ENCODE measurements at regions not wholly inside any gene's neighbourhood (a gene's known extent, or its start where the extent isn't known, plus 50 kb on each side); places are given as distances from the start of the nearest gene placed in this dataset.

- Histone ChIP-seq H3K9me3 (replicated peaks; ENCODE audit: control insufficient read depth, insufficient read depth, low read length) (no peaks in the 10 kb centered on the region; the same call in 2 of the 3 replicates), H2AFZ (ENCODE audit: control insufficient read depth, low read depth, low read length) (no peak overlapping the region), H3K36me3 (ENCODE audit: control insufficient read depth in 2 of 2, insufficient read depth in 2 of 2, low read length in 1 of 2) (no peaks in the 10 kb centered on the region), H3K79me2 (ENCODE audit: control insufficient read depth, insufficient read depth, low read length) (no peaks in the 10 kb centered on the region), H3K27ac (ENCODE audit: control insufficient read depth, insufficient read depth) (no peak overlapping the region), H3K4me2 (ENCODE audit: control insufficient read depth, insufficient read depth) (no peak overlapping the region), H3K9ac (ENCODE audit: control insufficient read depth, insufficient read depth, low read length) (no peak overlapping the region), H3K4me1 (ENCODE audit: control insufficient read depth, insufficient read depth, low read length) (no peaks in the 10 kb centered on the region), H3K27me3 (replicated peaks in 1 of 2; ENCODE audit: control insufficient read depth in 2 of 2, insufficient read depth in 2 of 2, low read length in 1 of 2) (no peaks in the 10 kb centered on the region), H3K4me3 (no peak overlapping the region), H4K20me1 (ENCODE audit: control insufficient read depth, insufficient read depth) (no peaks in the 10 kb centered on the region)
- DNase-seq (ENCODE audit: low read depth, low spot score) = peak; percentile 2
- ChIA-PET POLR2A (no interaction called here), CTCF (no interaction called here), SMC1A (ENCODE audit: uncharacterized antibody, unreplicated experiment) (no interaction called here), RAD21 (ENCODE audit: unreplicated experiment) (no interaction called here)
- FAIRE-seq = no peak
- ATAC-seq = peak; percentile 39; the same call in 1 of the 3 replicates
- intact Hi-C loops (cut with micrococcal nuclease; ENCODE audit: unreplicated experiment) = no loop called here
- WGBS (ENCODE audit: insufficient coverage, insufficient replicate concordance, low lambda C conversion rate, missing lambda C conversion rate) = 13% methylated on average over 3 of the region's 3 CpGs
- in situ Hi-C loops (cut with MboI) = no loop called here
- no TSS peak for BruUV-seq (replicated peaks)
- TF ChIP-seq NR2C1 (IDR thresholded peaks at IDR 0.05) (no peak), SPI1 (IDR thresholded peaks at IDR 0.05; ENCODE audit: borderline replicate concordance, insufficient read depth, low read depth, low read length) (peak; percentile 25; the same call in 1 of the 2 replicates)
Measured at GRCh38 chr3:134106580-134106979, 76.9 kb upstream of the SLCO2A1 start.

GRCh38 chr3:134105876-134106556, 76.3 kb upstream of the SLCO2A1 start:
- no peak overlapping the region for H3K27ac ChIP-seq (ENCODE audit: control insufficient read depth, insufficient read depth)
- H3K27me3 ChIP-seq (replicated peaks in 1 of 2; ENCODE audit: control insufficient read depth in 2 of 2, insufficient read depth in 2 of 2, low read length in 1 of 2) = no peaks in the 10 kb centered on the region
- CTCF ChIA-PET = no interaction called here
- intact Hi-C loops (cut with micrococcal nuclease; ENCODE audit: unreplicated experiment) (no loop called here), in situ Hi-C loops (cut with MboI) (no loop called here)
- H3K79me2 ChIP-seq (ENCODE audit: control insufficient read depth, insufficient read depth, low read length) = no peaks in the 10 kb centered on the region
- H3K9me3 ChIP-seq (replicated peaks; ENCODE audit: control insufficient read depth, insufficient read depth, low read length) = no peaks in the 10 kb centered on the region; the same call in 2 of the 3 replicates
- 50% methylated on average over 2 of the region's 2 CpGs for WGBS (ENCODE audit: insufficient coverage, insufficient replicate concordance, low lambda C conversion rate, missing lambda C conversion rate)
- H2AFZ ChIP-seq (ENCODE audit: control insufficient read depth, low read depth, low read length) = no peak overlapping the region
- H3K4me2 ChIP-seq (ENCODE audit: control insufficient read depth, insufficient read depth) = no peak overlapping the region
- ATAC-seq (no peak), FAIRE-seq (no peak), DNase-seq (ENCODE audit: low read depth, low spot score) (no peak)
- SMC1A ChIA-PET (ENCODE audit: uncharacterized antibody, unreplicated experiment) = no interaction called here
- H3K9ac ChIP-seq (ENCODE audit: control insufficient read depth, insufficient read depth, low read length) = no peak overlapping the region
- H3K4me3 ChIP-seq = no peak overlapping the region
- BruUV-seq (replicated peaks) = no TSS peak
- H3K36me3 ChIP-seq (ENCODE audit: control insufficient read depth in 2 of 2, insufficient read depth in 2 of 2, low read length in 1 of 2) = no peaks in the 10 kb centered on the region
- TF ChIP-seq SMARCA5 (IDR thresholded peaks at IDR 0.05) (no peak), HDAC2 (IDR thresholded peaks at IDR 0.05) (no peak), SMC3 (IDR thresholded peaks at IDR 0.05; ENCODE audit: borderline replicate concordance, low read length) (no peak), MYB (IDR thresholded peaks at IDR 0.05; ENCODE audit: borderline replicate concordance, low read depth, low read length) (no peak)
- RAD21 ChIA-PET (ENCODE audit: unreplicated experiment) = no interaction called here
- no peaks in the 10 kb centered on the region for H4K20me1 ChIP-seq (ENCODE audit: control insufficient read depth, insufficient read depth)
- POLR2A ChIA-PET = no interaction called here
- H3K4me1 ChIP-seq (ENCODE audit: control insufficient read depth, insufficient read depth, low read length) = no peaks in the 10 kb centered on the region
